Stimulated activated naive B cell treated with anti-CD40 and anti-IgM and Interleukin-4, amounts not matched to agents 10 μg/mL and 1 μg/mL and 100 μg/mL, for 72 hours (primary cell): ENCODE measurements at regions not wholly inside any gene's neighbourhood (a gene's known extent, or its start where the extent isn't known, plus 50 kb on each side); places are given as distances from the start of the nearest gene placed in this dataset.

Source experiments
- ATAC-seq, 2 donors: fragments of 150-1000 bp; cut with Tn5 transposase; replicated peaks; 2 replicates each; pipeline ENCODE4 v1.10.0; 2021; ENCODE audit warnings: moderate library complexity in 1 of 2
- DNase-seq: peaks from one replicate; pipeline ENCODE4 v3.0.0; 2021
- H3K27ac Mint-ChIP-seq: one replicate; pipeline ENCODE4 v1.8.0; 2022; ENCODE audit warnings: mild to moderate bottlenecking, mixed read lengths
- H3K27me3 Mint-ChIP-seq, 2 donors: one replicate each; pipeline ENCODE4 v1.8.0; 2022; ENCODE audit warnings: mixed read lengths in 2 of 2
- H3K36me3 Mint-ChIP-seq, 2 donors: one replicate each; pipeline ENCODE4 v1.8.0; 2022; ENCODE audit warnings: mixed read lengths in 2 of 2, mild to moderate bottlenecking in 1 of 2
- H3K4me1 Mint-ChIP-seq, 2 donors: one replicate each; pipeline ENCODE4 v1.8.0; 2022; ENCODE audit warnings: mixed read lengths in 2 of 2, mild to moderate bottlenecking in 1 of 2
- H3K4me3 Mint-ChIP-seq, 2 donors: one replicate each; pipeline ENCODE4 v1.8.0; 2022; ENCODE audit warnings: mild to moderate bottlenecking in 2 of 2, mixed read lengths in 2 of 2, moderate library complexity in 1 of 2
- H3K9me3 Mint-ChIP-seq, 2 donors: one replicate each; pipeline ENCODE4 v1.8.0; 2022; ENCODE audit warnings: mixed read lengths in 2 of 2, mild to moderate bottlenecking in 1 of 2

- Mint-ChIP-seq H3K27me3 (no peaks in the 10 kb centered on the region), H3K4me1 (no peaks in the 10 kb centered on the region), H3K4me3 (no peak overlapping the region), H3K36me3 (no peaks in the 10 kb centered on the region), H3K27ac (no peak overlapping the region), H3K9me3 (no peaks in the 10 kb centered on the region)
- ATAC-seq (no peak), DNase-seq (no peak)
These were observed 103.3 kb upstream of the SERTM1 start for GRCh38 chr13:36570489-36570888.

DNA sequence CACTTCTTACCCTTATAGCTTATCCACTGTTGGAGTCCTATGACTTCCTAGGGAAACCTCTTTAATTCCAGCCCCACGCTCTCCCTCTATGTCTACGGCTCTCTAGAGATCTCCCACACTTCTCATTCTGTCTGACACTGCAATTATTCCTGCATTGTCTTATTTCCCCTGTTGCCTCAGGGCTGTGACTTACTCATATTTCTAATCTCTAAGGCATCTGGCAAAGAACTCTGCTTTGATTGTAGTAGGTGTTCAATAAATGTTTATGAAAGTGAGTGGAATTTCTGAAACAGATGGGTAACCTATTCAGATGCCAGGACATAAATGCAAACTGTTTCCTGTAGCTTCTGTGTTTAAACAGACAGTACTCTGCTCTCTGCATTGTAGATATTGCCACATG is 102.4 kb upstream of the SERTM1 start:
- Mint-ChIP-seq H3K4me1 (no peaks in the 10 kb centered on the region), H3K9me3 (no peaks in the 10 kb centered on the region), H3K4me3 (no peak overlapping the region), H3K27me3 (no peaks in the 10 kb centered on the region), H3K36me3 (no peaks in the 10 kb centered on the region), H3K27ac (no peak overlapping the region)
- DNase-seq: no peak
- ATAC-seq: no peak

GRCh38 chr13:36582977-36583376 is 90.8 kb upstream of the SERTM1 start:
- Mint-ChIP-seq H3K4me3 (no peak overlapping the region), H3K4me1 (peaks cover 2% of the 10 kb centered on the region in 2 donors), H3K27me3 (peaks cover 0 to 6% of the 10 kb centered on the region in 2 donors), H3K27ac (no peak overlapping the region), H3K36me3 (no peaks in the 10 kb centered on the region), H3K9me3 (peaks cover 3 to 6% of the 10 kb centered on the region in 2 donors)
- ATAC-seq (no peak), DNase-seq (no peak)

DNA sequence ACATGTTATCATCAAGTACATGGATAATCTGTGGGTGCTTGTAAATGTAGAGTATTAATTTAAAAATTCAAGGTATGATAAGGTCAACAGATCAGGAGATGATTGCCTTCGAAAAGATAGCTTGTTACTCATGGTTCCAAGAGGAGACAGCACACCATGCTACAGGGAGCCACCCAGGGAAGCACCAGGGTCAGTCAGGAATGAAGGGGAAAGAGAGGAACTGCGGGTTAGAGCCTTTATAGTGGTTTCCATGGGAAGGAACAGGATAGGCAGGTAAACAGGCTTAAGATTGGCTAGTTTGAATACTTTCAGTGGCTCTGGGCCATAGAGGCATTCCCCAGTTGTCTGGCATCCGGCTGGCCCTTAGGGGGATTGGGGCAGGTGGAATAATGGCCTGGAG is 74.2 kb upstream of the SERTM1 start:
- H3K27me3 Mint-ChIP-seq: no peaks in the 10 kb centered on the region
- ATAC-seq (no peak), DNase-seq (no peak)
- peaks cover 9 to 10% of the 10 kb centered on the region in 2 donors for H3K9me3 Mint-ChIP-seq
- H3K4me3 Mint-ChIP-seq: no peak overlapping the region
- H3K27ac Mint-ChIP-seq: no peak overlapping the region
- H3K4me1 Mint-ChIP-seq: peaks cover 0 to 6% of the 10 kb centered on the region in 2 donors
- H3K36me3 Mint-ChIP-seq: peaks cover 2 to 5% of the 10 kb centered on the region in 2 donors

DNA sequence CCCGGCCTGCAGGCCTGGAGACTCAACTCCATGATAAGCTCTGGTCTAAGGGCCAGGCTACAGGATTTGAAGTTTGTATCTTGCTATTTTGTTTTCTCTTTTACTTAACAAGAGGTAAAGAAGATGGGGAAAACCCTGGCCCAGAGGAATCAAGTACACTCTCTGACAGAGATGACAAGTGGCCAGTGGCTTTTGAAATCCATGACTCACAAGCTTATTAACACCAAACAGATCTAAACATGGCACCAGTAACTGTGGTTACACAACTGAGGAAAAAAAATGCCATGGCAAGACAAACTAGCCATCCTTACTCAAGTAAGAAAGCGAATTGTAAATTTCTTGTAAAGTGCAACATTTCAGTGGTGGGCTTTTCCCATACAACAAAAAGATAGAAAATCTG is 72.6 kb upstream of the SERTM1 start:
- ATAC-seq: no peak
- Mint-ChIP-seq H3K9me3 (peaks cover 9 to 10% of the 10 kb centered on the region in 2 donors), H3K4me1 (peaks cover 0 to 6% of the 10 kb centered on the region in 2 donors), H3K27ac (no peak overlapping the region), H3K4me3 (no peak overlapping the region), H3K27me3 (no peaks in the 10 kb centered on the region), H3K36me3 (peaks cover 2 to 5% of the 10 kb centered on the region in 2 donors)
- DNase-seq: no peak

DNA sequence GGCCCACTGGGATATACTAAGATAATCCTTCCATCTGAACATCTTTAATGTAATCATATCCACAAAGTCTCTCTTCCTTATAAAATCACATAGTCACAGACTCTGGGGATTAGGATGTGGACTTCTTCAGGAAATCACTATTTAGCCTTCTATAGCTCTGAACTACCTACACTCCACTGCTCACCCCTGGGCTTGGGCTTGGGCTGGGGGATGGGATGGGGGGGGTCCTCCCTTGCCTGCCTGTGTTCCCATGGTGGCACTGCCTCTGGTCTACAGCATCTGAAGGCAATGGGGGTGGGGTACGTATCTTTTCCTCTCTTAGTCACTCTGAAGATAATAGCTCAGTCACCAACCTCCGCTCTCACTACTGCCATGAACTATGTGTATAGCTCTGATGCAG is 67.8 kb upstream of the SERTM1 start:
- Mint-ChIP-seq H3K27me3 (no peaks in the 10 kb centered on the region), H3K4me3 (no peak overlapping the region), H3K4me1 (no peaks in the 10 kb centered on the region), H3K27ac (no peak overlapping the region), H3K36me3 (peaks cover 0 to 2% of the 10 kb centered on the region in 2 donors), H3K9me3 (peaks cover 4% of the 10 kb centered on the region in 2 donors)
- ATAC-seq (no peak), DNase-seq (no peak)

DNA sequence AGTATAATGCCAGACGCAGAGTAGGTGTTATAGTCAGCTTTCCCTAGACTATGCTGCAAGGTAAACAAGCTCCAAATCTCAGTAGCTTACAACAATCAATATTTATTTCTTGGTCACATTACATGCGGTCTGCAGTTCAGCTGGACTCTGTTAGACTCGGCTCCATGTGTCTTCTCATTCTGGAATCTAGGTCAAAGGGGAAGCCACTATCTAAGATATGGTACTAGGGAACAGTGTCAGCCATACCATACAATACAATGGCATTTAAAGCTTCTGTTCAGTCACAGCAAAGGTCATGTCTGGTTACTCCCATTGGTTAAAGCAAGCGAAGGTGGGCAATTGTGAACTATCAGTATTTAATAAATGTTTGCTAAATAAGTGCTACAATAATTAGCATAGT is 65.3 kb upstream of the SERTM1 start:
- Mint-ChIP-seq H3K9me3 (no peaks in the 10 kb centered on the region), H3K36me3 (no peaks in the 10 kb centered on the region), H3K4me1 (no peaks in the 10 kb centered on the region), H3K27me3 (no peaks in the 10 kb centered on the region), H3K4me3 (no peak overlapping the region), H3K27ac (no peak overlapping the region)
- DNase-seq (no peak), ATAC-seq (no peak)

GRCh38 chr13:36612230-36612629 is 61.6 kb upstream of the SERTM1 start:
- ATAC-seq (no peak), DNase-seq (no peak)
- no peak overlapping the region for H3K27ac Mint-ChIP-seq
- no peaks in the 10 kb centered on the region for H3K9me3 Mint-ChIP-seq
- H3K27me3 Mint-ChIP-seq: no peaks in the 10 kb centered on the region
- H3K4me3 Mint-ChIP-seq: no peak overlapping the region
- H3K4me1 Mint-ChIP-seq: peaks cover 6 to 11% of the 10 kb centered on the region in 2 donors
- no peaks in the 10 kb centered on the region for H3K36me3 Mint-ChIP-seq

GRCh38 chr13:36616706-36617105 is 57.1 kb upstream of the SERTM1 start:
- Mint-ChIP-seq H3K27me3 (no peaks in the 10 kb centered on the region), H3K4me1 (peaks cover 10 to 18% of the 10 kb centered on the region in 2 donors), H3K27ac (no peak overlapping the region), H3K36me3 (no peaks in the 10 kb centered on the region), H3K4me3 (no peak overlapping the region), H3K9me3 (peaks cover 2 to 6% of the 10 kb centered on the region in 2 donors)
- no peak for ATAC-seq
- no peak for DNase-seq

DNA sequence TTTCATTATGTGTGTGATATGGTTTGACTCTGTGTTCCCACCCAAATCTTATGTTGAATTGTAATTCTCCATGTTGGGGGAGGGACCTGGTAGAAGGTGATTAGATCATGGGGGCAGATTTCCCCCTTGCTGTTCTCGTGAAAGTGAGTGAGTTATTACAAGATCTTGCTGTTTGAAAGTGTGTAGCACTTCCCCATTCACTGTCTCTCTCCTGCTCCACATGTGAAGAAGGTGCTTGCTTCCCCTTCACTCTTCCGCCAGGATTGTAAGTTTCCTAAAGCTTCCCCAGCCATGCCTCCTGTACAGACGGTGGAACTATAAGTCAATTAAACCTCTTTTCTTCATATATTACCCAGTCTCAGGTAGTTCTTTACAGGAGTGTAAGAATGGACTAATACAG is 54.3 kb upstream of the SERTM1 start:
- Mint-ChIP-seq H3K4me3 (no peak overlapping the region), H3K4me1 (peaks cover 7 to 10% of the 10 kb centered on the region in 2 donors), H3K36me3 (no peaks in the 10 kb centered on the region), H3K27me3 (no peaks in the 10 kb centered on the region), H3K27ac (no peak overlapping the region), H3K9me3 (peaks cover 2 to 6% of the 10 kb centered on the region in 2 donors)
- DNase-seq (no peak), ATAC-seq (no peak)
